ENCODE measurements at regions not wholly inside any gene's neighbourhood (a gene's known extent, or its start where the extent isn't known, plus 50 kb on each side); places are given as distances from the start of the nearest gene placed in this dataset.
"Not testable (repeated sequence)": the region's sequence is repeated elsewhere in the genome, so short reads cannot be mapped to it uniquely, and the experiment has no call there.

GRCh38 chr4:189734648-189735267, 205.9 kb upstream of the FRG1 start:
- H3K27ac ChIP-seq (ENCODE audit: low read depth in 2 of 2, low read length in 2 of 2); H3K9ac ChIP-seq (ENCODE audit: low read length in 3 of 3); DNase-seq; H3K27me3 ChIP-seq (ENCODE audit: control insufficient read depth, insufficient read depth, low read length); H3K4me1 ChIP-seq (ENCODE audit: control insufficient read depth in 2 of 3, insufficient read depth in 2 of 3, low read depth in 1 of 3, low read length in 3 of 3); H3K9me3 ChIP-seq (ENCODE audit: control insufficient read depth in 2 of 3, insufficient read depth in 1 of 3, low read length in 3 of 3); FAIRE-seq; intact Hi-C loops (cut with DNase I); H3K36me3 ChIP-seq (ENCODE audit: control insufficient read depth in 2 of 3, insufficient read depth in 3 of 3, low read length in 3 of 3); H3K4me3 ChIP-seq (ENCODE audit: low read length in 3 of 3): not testable (repeated sequence)

GRCh38 chr4:189736656-189737055, 204.0 kb upstream of the FRG1 start:
- H3K4me1 ChIP-seq (ENCODE audit: control insufficient read depth in 2 of 3, insufficient read depth in 2 of 3, low read depth in 1 of 3, low read length in 3 of 3); H3K9me3 ChIP-seq (ENCODE audit: control insufficient read depth in 2 of 3, insufficient read depth in 1 of 3, low read length in 3 of 3); H3K4me3 ChIP-seq (ENCODE audit: low read length in 3 of 3); DNase-seq; H3K36me3 ChIP-seq (ENCODE audit: control insufficient read depth in 2 of 3, insufficient read depth in 3 of 3, low read length in 3 of 3); H3K9ac ChIP-seq (ENCODE audit: low read length in 3 of 3); H3K27me3 ChIP-seq (ENCODE audit: control insufficient read depth, insufficient read depth, low read length); FAIRE-seq; H3K27ac ChIP-seq (ENCODE audit: low read depth in 2 of 2, low read length in 2 of 2); intact Hi-C loops (cut with DNase I): not testable (repeated sequence)

- H3K9me3 ChIP-seq (ENCODE audit: control insufficient read depth in 2 of 3, insufficient read depth in 1 of 3, low read length in 3 of 3); H3K9ac ChIP-seq (ENCODE audit: low read length in 3 of 3); H3K36me3 ChIP-seq (ENCODE audit: control insufficient read depth in 2 of 3, insufficient read depth in 3 of 3, low read length in 3 of 3); H3K4me3 ChIP-seq (ENCODE audit: low read length in 3 of 3); FAIRE-seq; intact Hi-C loops (cut with DNase I); H3K4me1 ChIP-seq (ENCODE audit: control insufficient read depth in 2 of 3, insufficient read depth in 2 of 3, low read depth in 1 of 3, low read length in 3 of 3); H3K27ac ChIP-seq (ENCODE audit: low read depth in 2 of 2, low read length in 2 of 2); H3K27me3 ChIP-seq (ENCODE audit: control insufficient read depth, insufficient read depth, low read length); DNase-seq: not testable (repeated sequence)
Observed at GRCh38 chr4:189740118-189740517, 200.6 kb upstream of the FRG1 start.

- no peak overlapping the region for H3K4me3 ChIP-seq (ENCODE audit: low read length in 3 of 3)
Observed at GRCh38 chr4:189740873-189741272, 199.8 kb upstream of the FRG1 start.

GRCh38 chr4:189753092-189753491, 187.6 kb upstream of the FRG1 start:
- FAIRE-seq; H3K27me3 ChIP-seq (ENCODE audit: control insufficient read depth, insufficient read depth, low read length); DNase-seq; intact Hi-C loops (cut with DNase I); H3K27ac ChIP-seq (ENCODE audit: low read depth in 2 of 2, low read length in 2 of 2); H3K36me3 ChIP-seq (ENCODE audit: control insufficient read depth in 2 of 3, insufficient read depth in 3 of 3, low read length in 3 of 3); H3K4me3 ChIP-seq (ENCODE audit: low read length in 3 of 3); H3K4me1 ChIP-seq (ENCODE audit: control insufficient read depth in 2 of 3, insufficient read depth in 2 of 3, low read depth in 1 of 3, low read length in 3 of 3); H3K9ac ChIP-seq (ENCODE audit: low read length in 3 of 3); H3K9me3 ChIP-seq (ENCODE audit: control insufficient read depth in 2 of 3, insufficient read depth in 1 of 3, low read length in 3 of 3): not testable (repeated sequence)

More at GRCh38 chr4:189740873-189741272, 199.8 kb upstream of the FRG1 start:
- peak in 1 of 5 donors; percentile 18 for DNase-seq
- Histone ChIP-seq H3K9ac (ENCODE audit: low read length in 3 of 3) (no peak overlapping the region), H3K36me3 (ENCODE audit: control insufficient read depth in 2 of 3, insufficient read depth in 3 of 3, low read length in 3 of 3) (no peaks in the 10 kb centered on the region), H3K27me3 (ENCODE audit: control insufficient read depth, insufficient read depth, low read length) (no peaks in the 10 kb centered on the region), H3K4me1 (ENCODE audit: control insufficient read depth in 2 of 3, insufficient read depth in 2 of 3, low read depth in 1 of 3, low read length in 3 of 3) (no peaks in the 10 kb centered on the region), H3K27ac (ENCODE audit: low read depth in 2 of 2, low read length in 2 of 2) (no peak overlapping the region), H3K9me3 (ENCODE audit: control insufficient read depth in 2 of 3, insufficient read depth in 1 of 3, low read length in 3 of 3) (no peaks in the 10 kb centered on the region)
- intact Hi-C loops (cut with DNase I): no loop called here
- TF ChIP-seq CTCF (IDR thresholded peaks at IDR 0.05; ENCODE audit: borderline replicate concordance, extremely low read depth, insufficient read depth): no peak
- FAIRE-seq: no peak
